Stimulated activated CD8-positive, alpha-beta memory T cell treated with anti-CD3 and anti-CD28 coated beads, Interleukin-15, amount 100 ng/mL, for 24 hours (primary cell): ENCODE measurements at regions not wholly inside any gene's neighbourhood (a gene's known extent, or its start where the extent isn't known, plus 50 kb on each side); places are given as distances from the start of the nearest gene placed in this dataset.

Source experiments
- DNase-seq: peaks from one replicate; pipeline ENCODE4 v3.0.0-alpha.2; 2020; ENCODE audit warnings: low read depth

GRCh38 chr15:31275331-31276262, 51.0 kb upstream of the KLF13 start:
- DNase-seq = no peak

- DNase-seq = no peak
Observed at GRCh38 chr15:31276596-31277298, 49.9 kb upstream of the KLF13 start.
